Osteoblast (primary cell): ENCODE measurements at regions not wholly inside any gene's neighbourhood (a gene's known extent, or its start where the extent isn't known, plus 50 kb on each side); places are given as distances from the start of the nearest gene placed in this dataset.

Source experiments
- DNase-seq: peaks from one replicate; pipeline ENCODE4 v3.0.0; 2011; ENCODE audit warnings: low spot score, mixed read lengths; ENCODE audit not compliant: insufficient read length; ENCODE audit errors: missing footprints
- H2AFZ ChIP-seq: 2 replicates; pipeline ENCODE4 v1.6.0; 2011; ENCODE audit warnings: mild to moderate bottlenecking, low read length
- H3K27ac ChIP-seq: 2 replicates; pipeline ENCODE4 v1.5.1; 2011; ENCODE audit warnings: mild to moderate bottlenecking, low read depth, low read length, moderate library complexity
- H3K27me3 ChIP-seq: 2 replicates; pipeline ENCODE4 v1.6.0; 2012; ENCODE audit warnings: mild to moderate bottlenecking, control low read depth, inconsistent platforms, low read length, moderate library complexity; ENCODE audit not compliant: insufficient read depth
- H3K36me3 ChIP-seq: 2 replicates; pipeline ENCODE4 v1.5.1; 2011; ENCODE audit warnings: mild to moderate bottlenecking, low read length, control low read depth, moderate library complexity; ENCODE audit not compliant: insufficient read depth
- H3K4me1 ChIP-seq: 2 replicates; pipeline ENCODE4 v1.5.1; 2011; ENCODE audit warnings: mild to moderate bottlenecking, low read length, control low read depth, moderate library complexity; ENCODE audit not compliant: insufficient read depth
- H3K4me2 ChIP-seq: 2 replicates; pipeline ENCODE4 v1.6.0; 2011; ENCODE audit warnings: mild to moderate bottlenecking, low read length; ENCODE audit not compliant: insufficient read depth
- H3K4me3 ChIP-seq: fragments of 200-600 bp; sonication (generic); 3 replicates; pipeline ENCODE4 v1.5.1; 2012; ENCODE audit warnings: mild to moderate bottlenecking, low read length, inconsistent platforms; ENCODE audit not compliant: insufficient read depth
- H3K79me2 ChIP-seq: 2 replicates; pipeline ENCODE4 v1.6.0; 2012; ENCODE audit warnings: mild to moderate bottlenecking, low read length, control low read depth, inconsistent platforms; ENCODE audit not compliant: insufficient read depth
- H3K9me3 ChIP-seq: 2 replicates; pipeline ENCODE4 v1.5.1; 2011; ENCODE audit warnings: low read depth, low read length, control low read depth
- H4K20me1 ChIP-seq: 2 replicates; pipeline ENCODE4 v1.6.0; 2012; ENCODE audit warnings: mild to moderate bottlenecking, low read length, control low read depth; ENCODE audit not compliant: insufficient read depth
- CTCF ChIP-seq: IDR thresholded peaks from 2 replicates; pipeline ENCODE4 v1.5.1; 2011; ENCODE audit warnings: mild to moderate bottlenecking, low read depth, low read length, moderate library complexity; ENCODE audit errors: extremely low read depth

- Histone ChIP-seq H3K79me2 (no peaks in the 10 kb centered on the region), H3K27me3 (no peaks in the 10 kb centered on the region), H3K9me3 (no peaks in the 10 kb centered on the region), H4K20me1 (no peaks in the 10 kb centered on the region), H2AFZ (no peak overlapping the region), H3K27ac (no peak overlapping the region), H3K4me3 (no peak overlapping the region), H3K4me1 (peaks cover 4% of the 10 kb centered on the region), H3K36me3 (no peaks in the 10 kb centered on the region), H3K4me2 (no peak overlapping the region)
- TF ChIP-seq CTCF = no peak
- DNase-seq = no peak
Observed at GRCh38 chr5:173529861-173530260, 86.6 kb downstream of the BOD1 start.

GRCh38 chr5:173527671-173528070 is 88.8 kb downstream of the BOD1 start:
- H4K20me1 ChIP-seq = no peaks in the 10 kb centered on the region
- TF ChIP-seq CTCF = no peak
- no peak for DNase-seq
- no peak overlapping the region for H3K4me2 ChIP-seq
- no peak overlapping the region for H2AFZ ChIP-seq
- H3K27me3 ChIP-seq = no peaks in the 10 kb centered on the region
- H3K4me1 ChIP-seq = no peaks in the 10 kb centered on the region
- H3K79me2 ChIP-seq = no peaks in the 10 kb centered on the region
- no peak overlapping the region for H3K27ac ChIP-seq
- H3K4me3 ChIP-seq = no peak overlapping the region
- H3K36me3 ChIP-seq = no peaks in the 10 kb centered on the region
- H3K9me3 ChIP-seq = no peaks in the 10 kb centered on the region

- Histone ChIP-seq H3K9me3 (no peaks in the 10 kb centered on the region), H3K27ac (no peak overlapping the region), H3K4me3 (no peak overlapping the region), H3K36me3 (no peaks in the 10 kb centered on the region), H3K4me1 (no peaks in the 10 kb centered on the region), H4K20me1 (no peaks in the 10 kb centered on the region), H2AFZ (no peak overlapping the region), H3K4me2 (no peak overlapping the region), H3K27me3 (no peaks in the 10 kb centered on the region), H3K79me2 (no peaks in the 10 kb centered on the region)
- DNase-seq = no peak
- TF ChIP-seq CTCF = no peak
Observed at GRCh38 chr5:173524136-173524535, 92.3 kb downstream of the BOD1 start.

- Histone ChIP-seq H3K79me2 (no peaks in the 10 kb centered on the region), H3K4me3 (no peak overlapping the region), H3K36me3 (no peaks in the 10 kb centered on the region), H3K9me3 (no peaks in the 10 kb centered on the region), H3K4me1 (no peaks in the 10 kb centered on the region), H3K4me2 (no peak overlapping the region), H4K20me1 (no peaks in the 10 kb centered on the region), H3K27me3 (no peaks in the 10 kb centered on the region), H3K27ac (no peak overlapping the region), H2AFZ (no peak overlapping the region)
- DNase-seq = no peak
- no peak for TF ChIP-seq CTCF
Observed at GRCh38 chr5:173523388-173523787, 93.1 kb downstream of the BOD1 start.
